ENCODE measurements at regions not wholly inside any gene's neighbourhood (a gene's known extent, or its start where the extent isn't known, plus 50 kb on each side); places are given as distances from the start of the nearest gene placed in this dataset.

DNA sequence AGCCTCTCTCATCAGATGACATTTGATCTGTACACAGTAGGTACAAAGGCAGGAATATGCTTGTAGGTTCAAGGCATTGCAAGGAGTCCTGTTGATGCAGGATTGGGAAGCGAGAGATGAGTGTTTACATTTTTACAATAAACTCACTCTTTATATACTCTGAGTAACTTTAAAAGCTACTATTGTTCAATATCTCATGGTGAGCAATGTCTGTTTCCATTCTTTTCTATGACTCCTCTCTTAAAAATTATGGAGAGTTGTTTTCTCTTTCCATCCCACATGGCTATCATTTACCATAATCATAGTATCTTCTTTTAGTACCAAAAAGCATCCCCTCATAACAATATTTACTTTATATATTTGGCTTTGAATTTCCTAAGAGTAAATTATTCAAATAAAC, 314.0 kb upstream of the CDIN1 start:
- no peak for DNase-seq (ENCODE audit: low spot score)

DNA sequence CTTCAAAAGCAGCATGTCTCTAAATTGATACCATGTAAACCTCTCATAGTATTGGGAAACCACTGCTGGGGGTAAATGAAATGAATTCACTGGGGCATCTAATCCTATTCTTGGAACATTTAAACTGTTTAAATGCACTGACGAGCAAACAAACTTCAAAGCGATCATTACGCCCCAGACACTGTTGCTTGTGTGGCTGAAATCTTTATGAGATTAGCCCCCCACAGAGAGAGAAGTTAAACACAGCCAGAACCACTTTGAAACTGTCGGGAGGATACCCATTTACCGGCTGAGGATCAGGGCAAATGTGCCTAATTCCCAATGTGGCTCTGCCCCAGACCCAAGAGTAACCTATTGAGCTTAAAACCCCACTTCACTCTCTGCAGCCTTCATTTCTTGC, 308.4 kb upstream of the CDIN1 start:
- no peak for DNase-seq (ENCODE audit: low spot score)

DNA sequence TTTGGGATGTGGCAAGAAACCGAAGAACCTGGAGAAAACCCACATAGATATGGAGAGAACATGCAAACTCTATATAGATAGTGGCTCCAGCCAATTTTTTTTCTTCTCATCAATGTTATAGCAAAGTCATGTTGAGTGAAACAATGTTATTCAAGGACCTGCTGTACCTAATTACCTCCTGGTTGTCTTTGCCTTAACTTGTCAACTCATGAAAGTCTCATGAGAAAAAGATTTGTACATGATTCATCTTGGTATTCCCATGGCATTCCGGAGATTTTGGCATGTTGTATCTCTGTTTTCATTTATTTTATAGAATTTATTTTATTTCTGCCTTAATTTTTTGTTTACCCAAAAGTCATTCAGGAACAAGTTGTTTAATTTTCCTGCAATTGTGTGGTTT, 303.8 kb upstream of the CDIN1 start:
- no peak for DNase-seq (ENCODE audit: low spot score)

DNA sequence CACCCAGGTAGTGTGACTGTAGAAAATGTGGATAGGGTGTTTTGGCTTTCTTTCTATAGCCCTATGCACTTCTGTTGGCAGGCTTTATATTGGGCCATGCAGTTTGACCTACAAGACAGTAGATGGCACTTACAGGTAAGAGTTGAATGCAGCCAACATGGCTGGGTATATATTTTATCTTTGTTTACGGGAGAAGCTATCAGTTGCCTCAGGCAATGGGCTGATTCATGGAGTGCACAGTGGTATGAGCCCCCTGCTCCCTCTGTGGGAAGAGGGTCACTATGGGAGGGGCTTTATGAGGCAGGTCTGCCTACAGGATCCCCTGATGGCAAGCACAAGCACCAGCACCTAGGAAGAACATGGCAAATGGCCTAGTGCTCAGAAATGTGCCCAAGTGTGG, 301.2 kb upstream of the CDIN1 start:
- no peak for DNase-seq (ENCODE audit: low spot score)

DNA sequence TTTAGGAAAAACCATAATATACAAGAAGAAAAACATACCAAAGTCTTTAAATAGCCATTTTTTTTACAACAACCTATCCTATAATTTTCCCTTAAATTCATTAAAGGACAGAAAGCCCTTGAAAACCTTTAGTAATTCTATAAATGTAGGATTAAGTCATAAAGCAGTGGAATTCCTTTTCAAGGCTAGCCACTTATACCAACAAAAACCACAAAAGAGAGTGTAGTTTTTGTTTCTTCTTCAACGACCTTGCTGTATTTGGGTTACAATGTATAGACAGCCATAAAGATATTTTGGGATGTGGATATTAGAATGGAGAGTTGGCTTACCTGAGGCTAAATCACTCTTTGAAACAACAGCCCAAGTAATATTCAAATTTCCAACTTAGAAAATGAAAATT, 296.6 kb upstream of the CDIN1 start:
- no peak for DNase-seq (ENCODE audit: low spot score)

DNA sequence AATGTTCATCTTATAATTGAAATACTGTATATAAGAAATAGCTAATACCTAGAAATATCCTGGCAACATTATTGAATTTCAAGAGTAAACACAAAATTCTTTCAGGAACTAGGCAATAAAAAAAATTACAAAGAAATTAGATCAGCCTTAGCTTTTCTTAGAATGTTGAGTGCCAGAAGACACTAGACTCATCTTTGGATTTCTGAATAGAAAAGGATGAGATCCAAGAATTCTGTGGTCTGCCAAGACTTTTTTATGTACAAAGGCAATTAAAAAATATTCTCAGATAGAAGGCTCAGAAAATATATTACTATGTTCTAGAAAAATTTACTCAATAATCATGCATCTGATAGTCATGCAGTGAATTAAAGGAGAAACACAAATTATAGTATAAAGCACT, 294.5 kb upstream of the CDIN1 start:
- no peak for DNase-seq (ENCODE audit: low spot score)

DNA sequence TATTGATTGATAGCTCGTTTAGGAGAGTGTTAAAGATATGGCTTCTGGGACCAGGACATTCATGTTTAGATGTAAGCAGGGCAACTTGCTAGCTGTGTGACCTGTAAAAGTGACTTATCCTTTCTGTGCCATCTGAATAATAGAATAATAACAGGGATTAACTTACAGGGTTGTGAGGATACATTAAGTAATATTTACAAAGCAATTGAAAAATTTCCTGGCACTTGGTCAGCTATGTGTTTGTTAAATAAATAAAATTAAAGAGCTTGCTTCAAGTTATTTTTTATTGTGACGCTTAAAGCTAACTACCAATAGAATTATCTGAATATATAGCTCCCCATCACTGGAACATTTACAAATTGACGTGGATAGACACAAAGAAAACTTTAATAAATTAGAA, 287.9 kb upstream of the CDIN1 start:
- DNase-seq (ENCODE audit: low spot score): no peak

DNA sequence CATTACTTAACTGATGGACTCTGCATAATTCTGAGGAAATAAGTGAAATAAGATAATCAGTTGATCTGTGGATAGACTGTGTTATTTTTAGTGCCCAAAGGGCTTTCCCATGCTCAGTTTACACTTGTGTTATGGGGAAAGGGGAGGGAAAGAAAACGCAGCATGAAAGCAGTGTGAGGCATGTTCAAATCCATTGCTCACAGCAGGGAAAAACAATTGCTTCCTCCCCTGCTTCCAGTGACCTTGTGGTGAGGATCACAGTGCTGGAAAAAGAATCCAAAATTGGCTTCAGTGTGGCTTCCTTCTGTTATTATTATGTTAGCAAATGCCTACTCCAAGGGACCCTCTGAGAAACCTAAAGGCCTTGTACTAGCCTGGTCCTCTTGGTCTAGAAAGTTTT, 285.1 kb upstream of the CDIN1 start:
- DNase-seq (ENCODE audit: low spot score): no peak

DNA sequence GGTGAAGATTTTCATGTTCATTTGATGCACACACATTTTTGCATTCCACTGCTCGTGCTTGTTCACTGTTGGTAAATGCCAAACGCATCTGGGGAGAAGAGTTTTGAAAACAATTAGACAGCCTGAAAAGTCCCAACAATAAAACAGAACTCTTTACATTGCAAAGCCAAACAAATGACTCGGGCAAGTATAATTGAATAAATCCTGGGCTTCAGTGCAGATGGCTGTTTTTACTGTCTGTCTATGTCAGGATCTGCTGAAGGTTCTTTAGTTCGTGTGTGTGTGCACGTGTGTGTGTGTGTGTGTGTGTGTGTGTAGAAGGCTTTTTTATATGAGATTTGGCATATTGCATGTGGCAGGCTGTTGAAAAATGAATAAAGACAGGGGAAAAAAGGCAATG, 277.5 kb upstream of the CDIN1 start:
- DNase-seq (ENCODE audit: low spot score): no peak

DNA sequence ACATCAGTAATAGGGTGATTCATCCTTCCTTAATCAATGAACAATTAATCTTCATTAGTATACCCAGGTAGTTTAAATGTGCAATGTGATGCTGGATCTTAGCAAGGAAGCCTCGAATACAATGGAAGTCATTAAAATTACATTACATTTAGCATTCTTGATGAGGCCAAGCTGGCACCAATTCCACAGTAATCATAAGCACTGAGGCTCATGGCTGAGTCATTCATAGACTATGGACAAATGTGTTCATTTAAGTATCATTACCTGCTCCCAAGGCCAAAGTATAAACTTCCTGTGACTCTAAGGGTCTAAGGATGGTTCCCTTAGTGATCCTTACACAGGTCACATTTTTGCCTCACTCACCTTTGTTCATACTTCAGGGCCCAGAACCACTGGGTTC, 266.4 kb upstream of the CDIN1 start:
- DNase-seq (ENCODE audit: low spot score): no peak

DNA sequence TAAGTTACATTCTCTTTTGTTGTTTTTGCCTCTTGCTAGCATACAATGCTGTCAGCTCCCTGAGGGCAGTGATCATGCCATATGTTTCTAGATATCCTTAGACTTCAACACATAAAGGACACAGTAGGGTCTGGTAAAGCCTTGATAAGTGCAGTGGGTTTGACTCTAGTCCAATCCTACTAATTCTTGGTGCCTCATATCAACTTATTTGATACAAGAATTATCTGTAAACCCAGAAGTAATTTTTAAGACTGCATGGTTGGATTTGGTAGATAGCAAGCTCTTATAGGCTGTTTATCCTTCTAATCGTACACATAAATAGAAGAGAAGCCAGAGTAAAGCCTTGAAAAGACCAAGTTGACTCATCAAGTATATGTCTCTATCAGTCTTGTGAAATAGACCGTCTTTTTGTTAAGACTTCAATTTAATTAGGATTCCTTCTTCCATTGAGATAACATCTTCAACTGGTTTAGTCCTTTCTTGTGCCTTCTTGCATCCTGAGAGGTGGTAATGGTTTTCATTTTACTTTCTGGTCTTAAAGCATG, 265.6 kb upstream of the CDIN1 start:
- no peak for DNase-seq (ENCODE audit: low spot score)

DNA sequence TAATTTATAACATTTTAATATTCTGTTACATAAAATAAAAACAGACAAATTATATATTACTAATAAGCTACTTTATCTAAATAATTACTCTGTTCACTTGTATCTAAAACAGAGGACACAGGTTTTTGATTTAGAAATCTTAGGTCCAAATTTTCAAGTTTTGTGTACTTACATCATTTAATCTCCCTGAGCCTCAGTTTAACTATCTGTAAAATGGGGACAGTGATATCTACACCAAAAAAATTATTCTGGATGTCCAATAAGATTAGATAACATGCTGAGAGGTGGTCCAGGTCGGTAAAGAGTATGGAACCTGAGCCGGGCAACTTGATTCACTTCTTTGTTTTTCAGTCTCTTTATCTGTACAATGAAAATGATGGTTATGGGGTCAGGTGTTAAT, 263.8 kb upstream of the CDIN1 start:
- no peak for DNase-seq (ENCODE audit: low spot score)

DNA sequence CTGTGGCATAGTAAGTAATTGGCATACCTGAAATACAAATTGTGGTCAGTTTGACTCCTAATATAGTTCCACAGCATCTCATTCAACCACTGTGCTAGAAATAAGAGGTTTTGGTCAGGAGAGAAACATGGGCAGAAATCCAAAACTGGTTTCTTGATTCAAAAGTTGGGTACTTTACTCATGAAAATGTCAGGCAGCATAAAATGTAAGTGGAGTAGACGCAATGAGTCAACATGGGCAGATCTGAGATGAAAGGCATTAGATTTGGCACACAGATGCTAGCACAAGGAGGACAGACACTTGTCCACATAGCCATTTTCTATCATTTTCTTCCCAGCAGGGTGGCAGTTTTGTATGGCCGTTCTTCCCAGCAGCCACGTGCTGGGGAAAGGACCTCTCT, 255.8 kb upstream of the CDIN1 start:
- DNase-seq (ENCODE audit: low spot score): no peak

DNA sequence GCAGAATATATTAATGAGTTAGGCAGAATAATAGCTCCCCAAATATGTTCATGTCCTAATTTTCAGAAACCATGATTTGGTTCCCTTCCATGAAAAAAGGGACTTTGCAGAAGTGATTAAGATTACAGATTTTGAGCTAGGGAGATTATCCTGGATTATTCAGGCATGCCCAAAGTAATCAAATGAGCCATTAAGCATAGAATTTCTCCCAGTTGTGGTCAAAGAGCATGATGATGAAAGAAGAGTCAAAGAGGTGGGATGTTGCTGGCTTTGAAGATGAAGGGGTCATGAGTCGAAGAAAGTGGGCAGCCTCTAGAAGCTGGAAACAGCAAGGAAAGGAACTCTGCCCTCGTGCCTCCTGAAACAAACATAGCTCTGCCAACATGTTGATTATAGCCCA, 254.2 kb upstream of the CDIN1 start:
- no peak for DNase-seq (ENCODE audit: low spot score)

DNA sequence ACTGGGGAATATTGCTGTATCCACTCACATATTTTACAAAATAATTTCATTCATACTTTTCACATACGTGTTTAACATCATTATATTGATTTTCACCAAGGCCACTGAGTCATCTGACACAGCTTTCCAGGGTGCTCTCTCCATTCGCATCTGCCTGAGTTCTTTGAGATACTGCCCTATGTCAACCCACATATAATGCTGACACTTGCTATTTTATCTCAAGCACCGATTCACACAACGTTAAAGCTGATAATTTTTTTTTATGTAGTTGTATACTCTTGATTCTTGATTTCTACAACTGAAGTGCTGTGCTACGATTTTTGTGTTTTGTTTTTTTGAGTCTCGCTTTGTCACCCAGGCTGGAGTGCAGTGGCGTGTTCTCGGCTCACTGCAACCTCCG, 249.8 kb upstream of the CDIN1 start:
- no peak for DNase-seq (ENCODE audit: low spot score)

DNA sequence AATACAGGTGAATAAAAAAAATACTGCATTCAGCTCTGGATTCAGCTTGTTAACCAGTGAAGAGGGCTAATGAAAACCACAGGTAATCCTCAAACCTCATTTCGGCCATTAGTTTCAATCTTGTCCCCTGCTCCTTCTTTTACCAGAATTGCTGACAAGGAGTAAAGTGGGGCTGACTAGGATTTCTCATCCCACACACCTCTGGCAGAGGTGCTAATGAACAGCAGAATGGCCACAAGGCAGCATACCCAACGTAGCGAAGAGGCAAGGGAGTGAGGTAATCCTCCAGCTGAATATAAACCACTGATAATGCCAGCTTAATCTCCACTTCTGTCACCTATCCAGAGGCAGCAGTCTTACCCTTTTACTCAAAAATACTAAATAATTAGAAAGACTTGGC, 248.8 kb upstream of the CDIN1 start:
- no peak for DNase-seq (ENCODE audit: low spot score)

DNA sequence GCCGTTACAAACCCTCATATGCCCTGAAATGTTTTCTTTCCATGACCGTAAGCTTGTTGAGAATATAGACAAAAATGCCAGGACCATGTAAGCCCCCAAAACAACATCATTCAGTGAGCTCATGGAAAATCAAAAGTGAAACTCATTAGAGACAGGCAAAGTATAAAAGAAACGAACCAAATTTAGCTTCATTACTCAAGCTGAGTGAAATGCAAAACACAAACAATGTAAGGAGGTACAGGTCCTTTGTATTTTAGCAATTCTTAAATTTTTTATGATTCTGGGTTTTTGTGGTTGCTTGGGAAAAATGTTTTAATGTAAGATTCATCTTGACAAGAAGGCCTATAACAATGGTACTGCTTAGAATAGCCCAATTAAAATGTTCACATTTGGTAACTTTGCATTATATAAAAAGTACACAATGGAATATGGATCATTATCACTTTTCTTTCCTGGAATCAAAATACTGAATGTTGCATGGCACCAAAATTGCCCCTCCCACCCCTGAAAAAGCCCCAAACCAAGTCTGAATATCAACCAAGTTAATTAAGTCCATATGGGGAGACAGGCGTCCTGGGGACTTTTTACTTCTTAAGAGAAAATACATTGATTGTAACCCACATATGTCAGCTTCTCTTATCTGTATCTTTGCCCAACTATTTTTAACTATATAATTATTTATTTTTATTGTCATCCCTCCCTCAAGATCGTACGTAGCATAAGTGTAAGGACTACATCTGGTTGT, 247.7 kb upstream of the CDIN1 start:
- no peak for DNase-seq (ENCODE audit: low spot score)

DNA sequence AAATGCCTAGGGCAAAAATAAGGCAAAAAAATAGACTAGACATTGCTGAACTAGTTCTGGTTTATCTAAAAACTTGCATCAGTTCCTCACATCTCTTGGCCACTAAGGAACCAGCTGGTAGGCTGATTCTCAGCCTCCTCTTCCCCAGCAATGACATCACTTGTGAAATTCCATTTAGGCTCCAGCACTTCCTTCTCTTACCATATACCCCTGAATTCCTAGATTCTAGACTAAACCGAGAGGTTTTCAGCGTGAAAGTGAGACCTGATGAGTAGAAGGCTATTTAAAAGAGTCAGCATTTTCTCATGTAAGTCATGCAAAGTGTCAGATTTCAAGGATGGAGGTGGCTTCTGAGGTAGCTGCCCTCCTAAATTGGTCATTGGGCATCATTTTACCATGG, 247.1 kb upstream of the CDIN1 start:
- no peak for DNase-seq (ENCODE audit: low spot score)

DNA sequence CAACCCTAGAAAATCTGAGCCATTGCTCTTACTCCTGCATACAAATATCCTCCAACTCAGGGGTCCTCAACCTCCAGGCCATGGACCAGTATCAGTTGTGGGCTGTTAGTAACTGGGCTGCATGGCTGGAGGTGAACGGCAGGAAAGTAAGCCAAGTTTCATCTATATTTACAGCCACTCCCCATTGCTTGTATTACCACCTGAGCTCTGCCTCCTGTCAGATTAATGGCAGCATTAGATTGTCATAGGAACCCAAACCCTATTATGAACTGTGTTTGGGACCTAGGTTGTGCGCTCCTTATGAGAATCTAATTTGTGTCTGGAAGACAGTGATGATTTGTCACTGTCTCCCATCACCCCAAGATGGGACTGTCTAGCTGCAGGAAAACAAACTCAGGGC, 246.5 kb upstream of the CDIN1 start:
- DNase-seq (ENCODE audit: low spot score): no peak

DNA sequence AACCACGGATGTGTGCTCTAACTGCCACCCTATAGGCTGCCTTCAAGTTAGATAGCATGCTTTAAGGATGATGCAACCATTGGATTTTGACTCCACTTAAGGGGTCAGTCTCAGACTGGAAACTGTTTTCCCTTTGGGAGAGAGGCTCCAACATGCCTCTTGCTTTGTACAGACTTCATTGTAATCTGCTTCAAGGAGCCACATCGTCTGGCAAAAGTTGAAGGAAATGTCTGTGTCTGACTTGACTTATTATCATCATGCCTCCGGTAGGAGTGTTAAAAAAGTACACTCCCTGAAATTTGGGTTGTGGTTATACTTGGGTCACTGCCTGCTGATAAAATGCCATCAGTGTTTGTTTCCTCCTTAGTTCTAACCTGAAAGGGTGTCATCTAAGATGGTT, 245.4 kb upstream of the CDIN1 start:
- no peak for DNase-seq (ENCODE audit: low spot score)

DNA sequence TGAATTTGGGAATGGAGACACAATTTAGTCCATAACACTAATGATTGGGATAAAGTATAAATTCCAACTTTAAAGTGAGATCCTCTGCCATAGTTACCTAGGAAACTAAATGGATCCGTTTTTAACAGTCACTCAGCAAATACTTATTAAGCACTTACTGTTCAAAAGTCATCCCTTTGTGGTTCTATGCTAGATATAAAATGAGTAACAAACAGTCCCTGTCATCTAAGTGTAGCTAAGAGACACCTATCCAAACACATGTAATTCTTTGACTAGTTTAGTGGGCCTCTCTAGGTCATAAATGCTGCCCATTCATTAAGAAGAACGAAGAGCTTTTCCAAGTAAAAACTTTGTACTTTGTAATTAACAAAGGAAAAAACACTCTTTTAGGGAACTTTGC, 244.2 kb upstream of the CDIN1 start:
- DNase-seq (ENCODE audit: low spot score): no peak

DNA sequence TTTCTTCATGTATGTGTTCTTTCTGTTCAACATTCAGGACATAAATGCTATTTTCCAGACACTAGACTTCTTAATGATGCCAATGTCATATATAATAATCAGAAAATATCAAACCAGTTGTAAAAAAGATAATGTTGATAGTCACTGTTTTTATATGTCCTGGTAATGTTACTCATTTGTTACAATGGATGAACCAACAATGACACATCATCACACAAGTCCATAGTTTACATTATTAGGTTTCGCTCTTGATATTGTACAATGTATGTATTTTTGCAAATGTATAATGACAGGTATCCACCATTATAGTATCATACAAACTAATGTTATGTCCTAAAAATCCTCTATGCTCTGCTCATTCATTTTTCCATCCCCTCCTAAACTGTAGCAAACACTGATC, 243.8 kb upstream of the CDIN1 start:
- no peak for DNase-seq (ENCODE audit: low spot score)

DNA sequence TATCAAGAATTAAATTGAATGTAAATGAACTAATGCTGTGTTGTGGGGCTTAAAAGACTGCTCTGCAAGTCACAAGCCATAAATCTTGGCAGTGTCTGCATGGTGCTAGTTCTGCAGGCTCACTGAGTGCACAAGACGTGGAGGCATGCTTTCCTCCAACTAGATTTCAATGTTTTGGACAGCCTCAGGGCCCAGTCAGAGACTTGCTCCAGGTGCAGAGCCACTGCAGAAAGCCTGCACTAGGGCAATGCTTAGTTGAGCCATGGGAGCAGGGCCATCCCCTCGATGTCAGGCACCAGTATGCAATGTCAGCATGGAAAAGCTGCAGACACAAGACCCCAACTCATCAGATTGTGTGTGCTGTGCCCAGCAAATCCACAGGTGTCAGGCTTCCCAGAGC, 234.5 kb upstream of the CDIN1 start:
- no peak for DNase-seq (ENCODE audit: low spot score)

DNA sequence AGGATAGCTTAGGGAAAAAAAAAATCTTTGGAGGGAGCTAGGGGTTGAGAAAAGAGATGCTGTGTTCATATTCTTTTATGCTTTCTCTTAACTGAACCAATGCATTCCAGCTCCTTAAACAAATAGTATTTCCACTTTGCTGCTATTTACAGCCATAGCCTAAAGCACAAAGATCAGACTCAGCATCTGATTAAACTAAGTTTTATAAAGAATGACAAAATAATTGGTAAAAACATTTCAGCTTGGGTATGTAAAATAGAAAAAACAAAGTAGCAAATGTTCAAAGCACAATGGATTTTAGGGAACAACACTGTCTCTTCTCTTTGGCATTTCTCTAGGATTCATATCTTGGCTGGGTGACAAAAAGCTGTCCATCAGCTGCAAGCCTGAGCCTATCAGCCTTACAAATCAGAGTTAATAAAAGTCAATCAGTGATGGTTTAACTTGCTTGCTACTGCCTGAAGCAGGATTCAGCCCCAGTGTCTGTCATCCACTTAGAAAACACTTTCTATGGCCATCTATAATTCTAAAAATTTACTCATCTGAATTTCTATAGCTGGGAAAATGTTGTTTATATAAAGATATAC, 232.1 kb upstream of the CDIN1 start:
- no peak for DNase-seq (ENCODE audit: low spot score)
